ENCODE measurements at regions not wholly inside any gene's neighbourhood (a gene's known extent, or its start where the extent isn't known, plus 50 kb on each side); places are given as distances from the start of the nearest gene placed in this dataset.

- no peak overlapping the region for H3K27ac ChIP-seq (replicated peaks)
- no peaks in the 10 kb centered on the region for H3K36me3 ChIP-seq
- TF ChIP-seq CTCF (IDR thresholded peaks at IDR 0.05; ENCODE audit: borderline replicate concordance), result no peak
- H3K4me3 ChIP-seq, result no peak overlapping the region
- H3K9me3 ChIP-seq (replicated peaks), result no peaks in the 10 kb centered on the region
- H3K4me1 ChIP-seq, result peaks cover 12% of the 10 kb centered on the region
- H3K27me3 ChIP-seq (ENCODE audit: low read depth), result no peaks in the 10 kb centered on the region
- intact Hi-C loops (cut with micrococcal nuclease), result no loop called here
- DNase-seq, result no peak
Measured at GRCh38 chr9:75612754-75613153, 277.7 kb upstream of the PCSK5 start.

GRCh38 chr9:75615284-75615683 lies 275.2 kb upstream of the PCSK5 start:
- no peak for TF ChIP-seq CTCF (IDR thresholded peaks at IDR 0.05; ENCODE audit: borderline replicate concordance)
- no peak for DNase-seq
- Histone ChIP-seq H3K27me3 (ENCODE audit: low read depth) (no peaks in the 10 kb centered on the region), H3K36me3 (no peaks in the 10 kb centered on the region), H3K9me3 (replicated peaks) (peaks cover 2% of the 10 kb centered on the region), H3K4me1 (peaks cover 12% of the 10 kb centered on the region), H3K27ac (replicated peaks) (no peak overlapping the region), H3K4me3 (no peak overlapping the region)
- intact Hi-C loops (cut with micrococcal nuclease), result no loop called here

GRCh38 chr9:75616052-75616451 lies 274.4 kb upstream of the PCSK5 start:
- Histone ChIP-seq H3K27me3 (ENCODE audit: low read depth) (no peaks in the 10 kb centered on the region), H3K27ac (replicated peaks) (no peak overlapping the region)

GRCh38 chr9:75616841-75617566 lies 273.5 kb upstream of the PCSK5 start:
- Histone ChIP-seq H3K36me3 (no peaks in the 10 kb centered on the region), H3K27me3 (ENCODE audit: low read depth) (no peaks in the 10 kb centered on the region), H3K27ac (replicated peaks) (no peak overlapping the region), H3K4me3 (no peak overlapping the region), H3K4me1 (peaks cover 12% of the 10 kb centered on the region), H3K9me3 (replicated peaks) (peaks cover 6% of the 10 kb centered on the region)
- TF ChIP-seq CTCF (IDR thresholded peaks at IDR 0.05; ENCODE audit: borderline replicate concordance), result no peak
- intact Hi-C loops (cut with micrococcal nuclease), result no loop called here
- DNase-seq, result no peak

More at GRCh38 chr9:75616052-75616451, 274.4 kb upstream of the PCSK5 start:
- Histone ChIP-seq H3K4me3 (no peak overlapping the region), H3K36me3 (no peaks in the 10 kb centered on the region), H3K4me1 (peaks cover 12% of the 10 kb centered on the region), H3K9me3 (replicated peaks) (peaks cover 6% of the 10 kb centered on the region)
- TF ChIP-seq CTCF (IDR thresholded peaks at IDR 0.05; ENCODE audit: borderline replicate concordance), result no peak
- no peak for DNase-seq
- intact Hi-C loops (cut with micrococcal nuclease), result no loop called here

- no peak for DNase-seq
- Histone ChIP-seq H3K9me3 (replicated peaks) (peaks cover 6% of the 10 kb centered on the region), H3K4me1 (no peaks in the 10 kb centered on the region), H3K27ac (replicated peaks) (no peak overlapping the region), H3K4me3 (no peak overlapping the region), H3K27me3 (ENCODE audit: low read depth) (no peaks in the 10 kb centered on the region), H3K36me3 (no peaks in the 10 kb centered on the region)
- TF ChIP-seq CTCF (IDR thresholded peaks at IDR 0.05; ENCODE audit: borderline replicate concordance), result peak; percentile 34
- intact Hi-C loops (cut with micrococcal nuclease), result no loop called here
Measured at GRCh38 chr9:75623462-75623861, 267.0 kb upstream of the PCSK5 start.

All from left ventricle myocardium inferior (tissue), 1 donor.